ENCODE measurements at regions not wholly inside any gene's neighbourhood (a gene's known extent, or its start where the extent isn't known, plus 50 kb on each side); places are given as distances from the start of the nearest gene placed in this dataset.
"Not testable (repeated sequence)": the region's sequence is repeated elsewhere in the genome, so short reads cannot be mapped to it uniquely, and the experiment has no call there.

DNA sequence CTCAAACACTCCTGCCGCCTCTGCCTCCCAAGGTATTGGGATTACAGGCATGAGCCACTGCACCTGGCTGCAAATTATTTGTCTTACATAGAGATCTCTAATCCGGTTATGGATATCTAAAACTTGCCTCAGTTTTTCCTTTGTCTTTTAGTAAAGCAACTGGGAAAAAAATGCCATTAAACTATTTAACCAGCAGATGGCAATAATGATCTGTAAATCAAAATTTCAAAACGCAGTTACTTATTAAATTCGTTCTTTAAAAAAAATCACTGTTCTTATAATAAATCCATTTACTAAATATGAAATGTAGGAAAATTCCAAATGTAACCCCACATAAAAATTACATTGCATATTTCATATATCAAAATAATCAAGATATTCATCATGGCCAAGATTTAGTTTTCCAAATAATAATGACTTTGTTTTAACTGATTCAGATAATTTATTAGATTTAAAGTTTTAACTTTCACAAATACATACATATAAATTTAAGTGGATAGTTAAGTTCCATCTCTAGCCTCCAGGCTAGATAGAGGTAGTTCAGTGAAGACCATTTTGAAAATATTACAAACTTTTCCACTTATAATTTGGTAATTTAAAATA, 125.8 kb downstream of the KBTBD2 start:
- H2AFZ ChIP-seq; H3K27ac ChIP-seq; H3K27me3 ChIP-seq (ENCODE audit: control insufficient read depth, insufficient read depth, low read length); H3K4me2 ChIP-seq (ENCODE audit: low read length); H3K4me1 ChIP-seq; H3K9ac ChIP-seq; H3K4me3 ChIP-seq (ENCODE audit: low read depth, low read length); H3K9me3 ChIP-seq (ENCODE audit: control insufficient read depth, low read length); H3K36me3 ChIP-seq (ENCODE audit: control insufficient read depth, insufficient read depth, low read length); H3K79me2 ChIP-seq: not testable (repeated sequence)
- TF ChIP-seq, protein P1, sequence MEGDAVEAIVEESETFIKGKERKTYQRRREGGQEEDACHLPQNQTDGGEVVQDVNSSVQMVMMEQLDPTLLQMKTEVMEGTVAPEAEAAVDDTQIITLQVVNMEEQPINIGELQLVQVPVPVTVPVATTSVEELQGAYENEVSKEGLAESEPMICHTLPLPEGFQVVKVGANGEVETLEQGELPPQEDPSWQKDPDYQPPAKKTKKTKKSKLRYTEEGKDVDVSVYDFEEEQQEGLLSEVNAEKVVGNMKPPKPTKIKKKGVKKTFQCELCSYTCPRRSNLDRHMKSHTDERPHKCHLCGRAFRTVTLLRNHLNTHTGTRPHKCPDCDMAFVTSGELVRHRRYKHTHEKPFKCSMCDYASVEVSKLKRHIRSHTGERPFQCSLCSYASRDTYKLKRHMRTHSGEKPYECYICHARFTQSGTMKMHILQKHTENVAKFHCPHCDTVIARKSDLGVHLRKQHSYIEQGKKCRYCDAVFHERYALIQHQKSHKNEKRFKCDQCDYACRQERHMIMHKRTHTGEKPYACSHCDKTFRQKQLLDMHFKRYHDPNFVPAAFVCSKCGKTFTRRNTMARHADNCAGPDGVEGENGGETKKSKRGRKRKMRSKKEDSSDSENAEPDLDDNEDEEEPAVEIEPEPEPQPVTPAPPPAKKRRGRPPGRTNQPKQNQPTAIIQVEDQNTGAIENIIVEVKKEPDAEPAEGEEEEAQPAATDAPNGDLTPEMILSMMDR (IDR thresholded peaks at IDR 0.05), result peak; percentile 29

DNA sequence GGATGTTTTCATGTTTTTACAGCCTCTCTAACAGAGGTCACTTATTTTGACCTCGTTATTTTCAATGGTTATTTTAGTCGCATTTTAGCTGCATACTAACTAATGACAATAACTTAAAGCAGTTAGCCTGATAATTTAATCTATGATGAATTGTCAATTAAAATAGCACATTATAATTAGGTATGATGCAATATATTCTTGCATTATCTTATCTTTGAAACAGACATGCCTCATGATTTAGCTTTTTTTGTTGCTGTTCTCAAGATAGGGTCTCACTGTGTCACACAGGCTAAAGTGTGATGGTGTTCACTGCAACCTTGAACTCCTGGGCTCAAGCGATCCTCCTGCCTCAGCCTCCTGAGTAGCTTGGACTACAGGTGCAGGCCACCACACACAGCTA, 126.4 kb downstream of the KBTBD2 start:
- H3K4me3 ChIP-seq (ENCODE audit: low read depth, low read length), result no peak overlapping the region

DNA sequence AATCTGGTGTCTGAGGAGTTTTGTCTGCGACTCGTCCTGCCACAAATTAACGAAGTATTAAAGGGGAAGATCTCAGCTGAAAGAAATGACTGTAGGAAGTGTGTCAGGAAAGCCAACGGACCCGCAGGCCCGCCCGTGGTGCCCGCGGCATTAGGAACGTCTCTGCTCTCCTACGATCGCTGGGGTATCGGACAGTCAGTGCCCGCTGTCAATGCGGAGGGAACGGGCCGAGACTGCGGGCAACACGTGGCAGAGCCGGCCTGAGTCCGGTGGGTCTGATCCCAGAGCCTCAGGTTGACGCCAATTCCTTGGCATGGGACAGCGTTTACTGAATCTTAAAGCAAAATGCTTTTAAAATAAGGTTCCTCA, 128.7 kb downstream of the KBTBD2 start:
- no peaks in the 10 kb centered on the region for H3K4me1 ChIP-seq
- H3K4me2 ChIP-seq (ENCODE audit: low read length), result no peak overlapping the region
- TF ChIP-seq, protein P1 (IDR thresholded peaks at IDR 0.05), result no peak
- no peaks in the 10 kb centered on the region for H3K36me3 ChIP-seq (ENCODE audit: control insufficient read depth, insufficient read depth, low read length)
- H3K4me3 ChIP-seq (ENCODE audit: low read depth, low read length), result no peak overlapping the region
- H3K9me3 ChIP-seq (ENCODE audit: control insufficient read depth, low read length), result no peaks in the 10 kb centered on the region
- H3K27ac ChIP-seq, result no peak overlapping the region
- no peaks in the 10 kb centered on the region for H3K27me3 ChIP-seq (ENCODE audit: control insufficient read depth, insufficient read depth, low read length)
- no peak overlapping the region for H3K9ac ChIP-seq
- no peaks in the 10 kb centered on the region for H3K79me2 ChIP-seq
- H2AFZ ChIP-seq, result no peak overlapping the region

More for the DNA sequence above, 126.4 kb downstream of the KBTBD2 start:
- no peaks in the 10 kb centered on the region for H3K9me3 ChIP-seq (ENCODE audit: control insufficient read depth, low read length)
- no peak overlapping the region for H3K9ac ChIP-seq
- no peaks in the 10 kb centered on the region for H3K27me3 ChIP-seq (ENCODE audit: control insufficient read depth, insufficient read depth, low read length)
- H3K4me1 ChIP-seq, result no peaks in the 10 kb centered on the region
- no peak overlapping the region for H3K4me2 ChIP-seq (ENCODE audit: low read length)
- no peak overlapping the region for H3K27ac ChIP-seq
- H2AFZ ChIP-seq, result no peak overlapping the region
- TF ChIP-seq, protein P1 (IDR thresholded peaks at IDR 0.05), result no peak
- H3K36me3 ChIP-seq (ENCODE audit: control insufficient read depth, insufficient read depth, low read length), result no peaks in the 10 kb centered on the region
- H3K79me2 ChIP-seq, result no peaks in the 10 kb centered on the region

DNA sequence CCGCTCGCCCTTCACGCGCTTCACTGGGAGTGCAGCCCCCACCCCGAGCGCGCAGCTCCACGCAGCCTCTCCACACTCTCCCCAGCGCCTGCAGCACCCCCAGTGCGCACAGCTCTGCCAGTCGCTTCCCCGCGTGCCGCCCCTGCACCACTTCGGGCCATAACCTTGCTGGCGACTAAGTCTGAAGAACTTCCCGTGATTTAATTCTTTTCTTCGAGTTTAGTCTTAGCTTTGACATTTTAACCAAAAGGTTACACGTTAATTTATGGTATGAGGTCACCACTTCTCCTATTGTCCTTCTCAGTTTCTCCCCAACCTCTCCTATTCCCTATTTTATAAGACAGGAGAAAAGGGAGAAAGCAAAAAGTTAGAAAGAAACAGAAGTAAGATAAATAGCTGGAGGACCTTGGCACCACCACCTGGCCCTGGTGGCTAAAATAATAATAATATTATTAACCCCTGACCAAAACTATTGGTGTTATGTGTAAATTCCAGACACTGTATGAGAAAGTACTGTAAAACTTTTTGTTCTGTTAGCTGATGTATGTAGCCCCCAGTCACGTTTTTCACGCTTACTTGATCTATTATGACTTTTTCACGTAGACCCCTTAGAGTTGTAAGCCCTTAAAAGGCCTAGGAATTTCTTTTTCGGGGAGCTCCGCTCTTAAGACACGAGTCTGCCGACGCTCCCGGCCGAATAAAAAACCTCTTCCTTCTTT, 129.2 kb downstream of the KBTBD2 start:
- not testable (repeated sequence) for H3K9me3 ChIP-seq (ENCODE audit: control insufficient read depth, low read length); H3K27ac ChIP-seq; H3K4me2 ChIP-seq (ENCODE audit: low read length); H3K9ac ChIP-seq; H3K27me3 ChIP-seq (ENCODE audit: control insufficient read depth, insufficient read depth, low read length); H2AFZ ChIP-seq; H3K36me3 ChIP-seq (ENCODE audit: control insufficient read depth, insufficient read depth, low read length); H3K4me1 ChIP-seq; H3K79me2 ChIP-seq; H3K4me3 ChIP-seq (ENCODE audit: low read depth, low read length)

DNA sequence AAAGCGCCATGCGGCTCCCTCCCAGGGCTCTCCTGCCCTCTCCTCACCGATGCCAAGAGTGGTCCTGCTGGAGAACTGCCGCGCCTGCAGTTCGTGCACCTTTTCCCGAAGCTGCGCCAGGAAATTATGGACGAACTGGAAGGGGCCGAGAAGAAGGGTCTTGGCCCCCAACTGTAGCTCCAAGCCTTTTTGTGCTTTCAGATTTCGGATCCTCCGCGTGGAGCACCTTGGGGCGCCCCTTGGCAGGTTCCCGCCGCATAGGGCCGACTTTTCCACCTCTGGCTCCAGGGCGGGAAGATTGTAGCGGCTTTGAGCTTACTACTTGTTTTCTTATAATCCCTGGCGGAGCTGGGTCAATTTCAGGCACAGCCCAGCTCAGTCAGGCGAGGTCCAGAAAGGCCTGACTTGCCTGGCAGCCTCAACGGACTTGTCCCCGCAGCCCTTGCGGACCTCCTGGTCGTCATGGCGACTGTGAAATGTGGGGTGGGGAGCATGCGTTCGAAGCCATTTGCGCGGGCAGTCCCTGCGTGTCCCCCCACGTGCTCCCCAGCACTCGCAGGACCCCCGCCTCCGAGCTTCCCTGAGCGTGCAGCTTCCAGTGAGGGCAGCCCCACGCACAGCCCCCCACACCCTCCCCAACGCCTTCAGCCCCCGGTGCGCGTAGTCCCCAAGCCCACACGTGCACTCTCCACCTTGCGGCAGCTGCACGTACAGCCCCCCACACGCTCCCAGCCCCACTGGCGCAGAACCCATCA, 129.9 kb downstream of the KBTBD2 start:
- Histone ChIP-seq H3K9me3 (ENCODE audit: control insufficient read depth, low read length) (no peaks in the 10 kb centered on the region), H3K27ac (no peak overlapping the region), H3K4me1 (no peaks in the 10 kb centered on the region), H3K79me2 (no peaks in the 10 kb centered on the region), H3K36me3 (ENCODE audit: control insufficient read depth, insufficient read depth, low read length) (no peaks in the 10 kb centered on the region), H3K4me2 (ENCODE audit: low read length) (no peak overlapping the region), H2AFZ (no peak overlapping the region), H3K27me3 (ENCODE audit: control insufficient read depth, insufficient read depth, low read length) (no peaks in the 10 kb centered on the region), H3K4me3 (ENCODE audit: low read depth, low read length) (no peak overlapping the region), H3K9ac (no peak overlapping the region)
- TF ChIP-seq, protein P1 (IDR thresholded peaks at IDR 0.05), result no peak

DNA sequence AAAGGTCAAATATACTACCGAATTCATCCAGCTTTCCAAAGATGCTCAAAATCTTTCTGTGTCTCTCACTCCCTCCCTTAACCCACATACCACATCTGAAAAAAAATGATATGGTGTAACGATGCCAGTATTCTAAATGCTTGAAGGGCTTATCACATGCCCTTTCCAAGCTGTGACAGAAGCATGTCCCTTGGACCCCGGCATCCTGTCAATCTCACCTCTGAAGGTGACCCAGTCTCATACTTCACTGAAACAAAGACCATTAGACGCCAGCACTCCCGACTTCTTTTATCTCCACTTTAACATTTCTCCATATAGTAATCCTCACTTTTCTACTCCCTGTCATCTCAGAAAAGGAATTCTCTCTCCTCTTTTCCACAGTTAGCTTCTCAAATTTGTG, 130.8 kb downstream of the KBTBD2 start:
- H3K36me3 ChIP-seq (ENCODE audit: control insufficient read depth, insufficient read depth, low read length); H3K4me3 ChIP-seq (ENCODE audit: low read depth, low read length); H3K4me2 ChIP-seq (ENCODE audit: low read length); H3K9ac ChIP-seq; H3K4me1 ChIP-seq; H2AFZ ChIP-seq; H3K27me3 ChIP-seq (ENCODE audit: control insufficient read depth, insufficient read depth, low read length); H3K9me3 ChIP-seq (ENCODE audit: control insufficient read depth, low read length); H3K79me2 ChIP-seq; H3K27ac ChIP-seq: not testable (repeated sequence)

DNA sequence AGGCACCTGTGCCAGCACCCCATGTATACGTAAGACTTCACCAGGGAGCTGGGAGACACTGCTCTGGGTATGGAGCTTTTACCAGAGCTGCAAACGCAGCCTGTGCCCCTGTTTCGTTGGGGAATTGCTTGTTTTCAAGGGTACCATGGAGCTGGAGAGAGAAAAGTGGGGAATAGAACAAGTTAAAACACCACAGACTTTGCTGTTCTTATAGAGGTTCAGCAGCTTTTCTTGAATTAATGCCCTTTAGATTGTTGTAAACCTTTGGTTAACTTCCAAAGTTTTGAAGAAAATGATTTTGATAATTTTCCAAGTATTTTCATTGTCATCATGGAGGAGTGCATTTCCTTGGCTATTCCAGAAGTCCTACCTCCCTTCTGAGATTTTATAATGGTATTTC, 131.7 kb downstream of the KBTBD2 start:
- H3K9me3 ChIP-seq (ENCODE audit: control insufficient read depth, low read length); H2AFZ ChIP-seq; H3K9ac ChIP-seq; H3K4me3 ChIP-seq (ENCODE audit: low read depth, low read length); H3K4me1 ChIP-seq; H3K4me2 ChIP-seq (ENCODE audit: low read length); H3K36me3 ChIP-seq (ENCODE audit: control insufficient read depth, insufficient read depth, low read length); H3K27me3 ChIP-seq (ENCODE audit: control insufficient read depth, insufficient read depth, low read length); H3K79me2 ChIP-seq; H3K27ac ChIP-seq: not testable (repeated sequence)

Data from parathyroid adenoma (tissue), 2 donors.